ENCODE measurements at regions not wholly inside any gene's neighbourhood (a gene's known extent, or its start where the extent isn't known, plus 50 kb on each side); places are given as distances from the start of the nearest gene placed in this dataset.

DNA sequence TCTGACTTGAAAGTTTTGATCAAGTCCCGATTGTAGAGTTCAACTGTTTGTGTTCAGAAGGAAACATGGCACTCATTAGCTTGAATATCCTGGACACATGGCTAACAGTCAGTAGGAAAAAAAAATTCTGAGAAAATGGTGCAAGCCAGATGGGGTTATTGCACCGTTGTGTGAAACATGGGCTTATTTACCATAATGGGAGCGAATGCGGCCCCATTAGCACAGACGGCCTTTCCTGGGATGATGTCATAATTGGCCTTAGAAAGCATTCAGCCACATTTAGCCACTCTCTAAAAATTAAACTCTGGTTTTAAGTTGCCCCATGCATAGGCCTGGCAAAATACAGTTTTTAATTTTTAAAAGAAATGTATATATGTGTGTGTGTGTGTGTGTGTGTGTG lies 112.1 kb downstream of the IRX2 start:
- TF ChIP-seq, protein P1, sequence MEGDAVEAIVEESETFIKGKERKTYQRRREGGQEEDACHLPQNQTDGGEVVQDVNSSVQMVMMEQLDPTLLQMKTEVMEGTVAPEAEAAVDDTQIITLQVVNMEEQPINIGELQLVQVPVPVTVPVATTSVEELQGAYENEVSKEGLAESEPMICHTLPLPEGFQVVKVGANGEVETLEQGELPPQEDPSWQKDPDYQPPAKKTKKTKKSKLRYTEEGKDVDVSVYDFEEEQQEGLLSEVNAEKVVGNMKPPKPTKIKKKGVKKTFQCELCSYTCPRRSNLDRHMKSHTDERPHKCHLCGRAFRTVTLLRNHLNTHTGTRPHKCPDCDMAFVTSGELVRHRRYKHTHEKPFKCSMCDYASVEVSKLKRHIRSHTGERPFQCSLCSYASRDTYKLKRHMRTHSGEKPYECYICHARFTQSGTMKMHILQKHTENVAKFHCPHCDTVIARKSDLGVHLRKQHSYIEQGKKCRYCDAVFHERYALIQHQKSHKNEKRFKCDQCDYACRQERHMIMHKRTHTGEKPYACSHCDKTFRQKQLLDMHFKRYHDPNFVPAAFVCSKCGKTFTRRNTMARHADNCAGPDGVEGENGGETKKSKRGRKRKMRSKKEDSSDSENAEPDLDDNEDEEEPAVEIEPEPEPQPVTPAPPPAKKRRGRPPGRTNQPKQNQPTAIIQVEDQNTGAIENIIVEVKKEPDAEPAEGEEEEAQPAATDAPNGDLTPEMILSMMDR (IDR thresholded peaks at IDR 0.05): no peak
- no peak for TF ChIP-seq POLR2A (IDR thresholded peaks at IDR 0.05)

All from lower leg skin (tissue), 3 donors.